CD1c-positive myeloid dendritic cell (primary cell): ENCODE measurements at regions not wholly inside any gene's neighbourhood (a gene's known extent, or its start where the extent isn't known, plus 50 kb on each side); places are given as distances from the start of the nearest gene placed in this dataset.

Experiments used
- DNase-seq: peaks from one replicate; pipeline ENCODE4 v3.0.0-alpha.2; 2016; ENCODE audit errors: extremely low spot score

DNA sequence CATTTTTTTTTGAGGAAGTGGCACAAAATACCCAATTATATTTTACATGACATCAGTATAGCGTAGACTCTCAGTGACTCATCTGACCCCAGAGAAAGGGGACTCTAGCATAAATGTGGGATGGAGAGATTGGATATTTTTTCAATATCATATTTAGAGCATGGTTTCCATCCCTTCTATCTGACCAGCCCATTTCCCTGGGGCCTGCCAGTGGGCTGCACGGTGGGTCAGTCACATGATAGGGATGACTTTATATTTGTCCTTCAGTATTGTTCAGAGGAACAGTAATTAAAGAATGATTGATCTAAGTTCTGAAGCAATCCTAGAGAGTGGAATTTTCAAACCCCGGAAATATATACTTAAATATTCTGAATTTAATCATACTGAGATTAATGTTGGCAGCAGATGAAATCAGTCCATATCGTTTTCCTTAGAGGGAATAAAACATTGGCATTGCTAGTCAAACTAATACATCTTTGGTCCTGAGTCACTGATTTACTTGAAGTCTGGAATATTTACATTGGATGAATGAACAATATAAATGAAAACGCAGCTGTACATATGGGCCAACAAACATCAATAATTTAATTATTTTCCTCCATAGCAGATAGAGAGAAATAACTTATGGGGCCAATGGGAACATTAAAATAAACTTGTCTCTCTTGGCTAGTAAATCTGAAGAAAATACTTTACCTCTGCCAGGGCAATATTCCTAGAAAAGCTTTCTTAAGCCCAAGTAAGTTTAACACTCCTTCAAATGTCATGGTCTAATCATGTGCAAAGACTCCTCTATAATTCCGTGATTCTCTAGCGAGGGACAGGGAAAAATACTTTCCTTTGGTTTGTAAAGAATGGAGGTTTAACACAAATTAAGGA, 563.6 kb upstream of the PKDCC start:
- no peak for DNase-seq

DNA sequence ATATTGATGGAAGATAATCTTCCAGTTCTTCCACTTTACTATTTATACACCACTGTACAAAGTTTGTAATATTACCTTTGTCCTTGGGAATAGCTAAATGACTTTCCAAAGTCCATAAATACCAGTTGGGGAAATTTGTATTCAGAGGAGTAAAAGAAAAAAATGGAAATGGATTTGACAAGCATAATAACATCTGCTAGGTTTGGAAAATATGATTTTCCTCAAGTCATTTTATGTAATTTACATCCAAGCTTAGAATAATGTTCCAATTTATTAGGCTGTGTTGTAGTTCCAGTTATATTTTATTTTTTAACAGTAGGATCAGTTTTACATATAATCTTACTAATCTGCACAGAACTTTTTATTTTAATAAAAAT, 563.0 kb upstream of the PKDCC start:
- DNase-seq = no peak

DNA sequence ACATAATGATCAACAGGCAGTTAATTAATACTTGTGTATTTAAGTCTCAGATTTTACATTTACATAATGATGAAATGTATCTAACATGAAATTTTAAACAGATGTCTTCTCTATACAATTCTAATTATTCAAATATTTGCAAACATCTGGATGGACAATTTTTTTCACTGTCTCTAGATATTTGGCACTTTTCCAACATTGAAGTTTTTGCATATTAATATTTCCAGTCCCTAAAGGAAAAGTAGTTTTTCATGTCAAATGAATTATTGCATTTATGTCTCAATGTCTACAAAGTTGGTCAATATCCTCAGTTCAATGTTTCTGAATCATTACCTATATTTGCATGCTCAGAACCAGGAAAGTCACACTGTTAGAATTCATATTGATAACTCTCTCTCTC, 560.9 kb upstream of the PKDCC start:
- no peak for DNase-seq

DNA sequence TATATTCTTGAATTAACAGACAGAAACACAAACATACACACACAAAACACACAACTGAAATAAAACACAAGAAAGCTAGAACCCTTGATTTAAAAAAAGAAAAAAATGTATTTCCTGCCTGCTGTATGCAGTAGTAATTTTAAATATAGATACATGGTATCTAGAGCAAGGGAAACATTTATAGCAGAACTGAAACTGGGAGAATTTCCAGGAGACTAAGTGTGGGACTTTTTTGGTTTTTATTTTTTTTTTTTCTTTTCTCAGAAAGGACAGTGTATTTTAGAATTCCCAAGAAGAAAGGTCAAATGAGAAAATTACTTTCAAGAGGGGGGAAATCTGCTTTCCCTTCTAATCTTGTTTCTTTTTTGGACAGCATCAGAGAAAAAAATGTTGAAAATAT, 558.9 kb upstream of the PKDCC start:
- DNase-seq = peak; percentile 41

DNA sequence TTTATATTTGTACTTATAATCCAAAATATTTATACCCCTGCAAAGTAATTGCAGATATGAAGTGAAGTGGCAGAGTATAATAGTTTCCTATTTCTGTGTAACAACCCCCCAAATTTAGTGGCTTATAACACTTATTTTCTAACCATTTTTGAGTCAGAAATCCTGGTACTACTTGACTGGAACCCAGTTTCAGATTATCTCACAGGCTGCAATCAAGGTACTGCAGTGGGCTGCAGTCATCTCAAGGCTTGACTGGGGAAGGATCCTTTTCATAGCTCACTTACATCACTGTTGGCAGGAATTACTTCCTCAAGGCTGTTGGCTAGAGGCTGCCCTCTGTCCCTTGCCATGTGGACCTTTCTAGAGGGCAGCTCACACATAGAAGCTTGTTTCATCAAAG, 558.2 kb upstream of the PKDCC start:
- DNase-seq = no peak

DNA sequence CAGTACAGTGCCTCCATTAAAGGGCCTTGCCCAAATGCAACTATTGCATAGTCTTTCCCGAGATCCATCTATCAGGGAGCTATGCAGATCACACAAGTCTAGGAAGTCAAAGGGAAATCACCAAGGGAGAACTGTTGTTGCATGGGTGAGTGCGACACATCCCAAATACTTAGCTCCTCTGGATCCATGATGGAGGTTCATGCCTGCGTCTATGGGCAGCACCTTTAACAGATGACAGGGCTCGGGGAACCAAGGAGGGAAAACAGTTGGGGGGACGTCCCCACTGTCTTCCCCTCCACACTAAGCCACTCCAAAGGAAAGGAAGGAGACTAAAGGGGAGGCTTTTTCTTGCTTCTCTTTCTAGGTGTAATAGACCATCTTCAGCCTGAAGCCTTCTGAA, 552.8 kb upstream of the PKDCC start:
- DNase-seq = no peak

DNA sequence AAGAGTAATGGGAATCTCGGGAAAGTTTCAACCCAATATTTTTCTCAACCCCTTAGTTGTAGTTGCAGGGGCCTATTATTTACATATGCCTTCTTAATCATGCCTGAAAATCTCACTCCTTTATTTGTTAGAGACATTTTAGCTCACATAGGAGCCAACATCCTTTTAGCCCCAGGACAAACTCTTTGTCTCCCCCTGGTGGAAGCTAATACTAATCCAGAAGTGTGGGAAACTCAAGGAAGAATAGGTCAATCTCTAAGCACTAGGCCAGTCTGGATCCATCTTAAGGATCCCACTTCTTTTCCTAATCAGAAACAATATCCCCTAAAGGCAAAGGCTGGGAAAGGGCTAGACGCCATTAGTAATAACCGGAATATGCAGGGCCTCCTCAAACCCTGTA, 550.9 kb upstream of the PKDCC start:
- no peak for DNase-seq

GRCh38 chr2:41498781-41499180, 549.0 kb upstream of the PKDCC start:
- DNase-seq = no peak

DNA sequence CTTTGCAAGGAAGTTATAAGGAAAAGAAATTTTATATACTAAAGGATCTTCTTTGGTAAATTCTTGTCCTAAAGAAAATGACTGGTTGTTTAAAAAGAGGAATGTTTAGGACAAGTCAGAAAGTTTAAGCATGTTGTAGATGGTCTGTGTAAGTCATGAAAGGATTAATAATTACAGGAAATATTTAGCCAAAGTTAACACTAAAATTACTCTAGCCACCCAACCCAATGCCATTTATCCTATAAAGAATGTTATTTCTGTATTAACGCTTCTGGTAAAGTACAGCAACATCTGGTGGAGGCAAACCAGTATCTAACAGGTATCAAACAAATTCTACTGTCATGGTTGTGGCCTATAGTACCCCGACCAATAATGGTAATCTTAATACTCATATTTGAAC, 546.9 kb upstream of the PKDCC start:
- no peak for DNase-seq

- no peak for DNase-seq
Observed at GRCh38 chr2:41502752-41503151, 545.1 kb upstream of the PKDCC start.

DNA sequence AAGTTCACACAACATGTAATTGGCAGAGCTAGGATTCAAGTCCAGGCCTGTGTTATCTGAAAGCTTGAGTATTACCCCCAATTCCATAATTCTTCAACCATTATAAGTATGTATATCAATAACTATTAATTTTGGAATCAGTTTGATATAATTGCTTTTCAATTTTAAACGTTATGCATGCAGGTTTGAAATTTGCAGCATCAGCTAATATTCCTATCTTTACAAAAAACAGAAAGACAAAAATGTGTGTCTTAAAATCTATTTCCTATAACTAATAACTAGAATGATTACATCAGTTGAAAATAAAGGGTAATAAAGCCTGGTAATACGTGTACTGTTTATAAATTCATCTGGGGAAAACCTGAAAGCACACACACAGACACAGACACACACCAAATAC, 543.3 kb upstream of the PKDCC start:
- DNase-seq = no peak

DNA sequence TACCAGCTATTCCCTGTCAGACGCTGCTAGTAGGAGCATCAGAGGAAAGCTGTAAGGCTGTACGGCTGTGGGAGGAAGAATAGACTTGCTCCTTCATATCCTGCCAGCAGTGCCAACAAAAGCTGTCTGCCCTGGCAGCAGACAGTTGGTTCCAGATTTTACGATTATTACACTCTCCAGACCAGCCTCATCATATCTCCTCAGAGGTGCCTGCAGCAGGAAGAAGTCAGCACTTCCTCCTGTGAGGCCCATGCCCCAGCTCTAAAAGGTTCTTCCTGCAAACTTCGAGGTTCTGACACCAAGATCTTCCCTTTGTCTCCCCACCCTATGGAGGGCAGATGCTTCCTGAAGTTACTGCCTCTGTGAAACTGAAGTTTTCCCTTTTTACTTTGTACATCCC, 537.7 kb upstream of the PKDCC start:
- no peak for DNase-seq

DNA sequence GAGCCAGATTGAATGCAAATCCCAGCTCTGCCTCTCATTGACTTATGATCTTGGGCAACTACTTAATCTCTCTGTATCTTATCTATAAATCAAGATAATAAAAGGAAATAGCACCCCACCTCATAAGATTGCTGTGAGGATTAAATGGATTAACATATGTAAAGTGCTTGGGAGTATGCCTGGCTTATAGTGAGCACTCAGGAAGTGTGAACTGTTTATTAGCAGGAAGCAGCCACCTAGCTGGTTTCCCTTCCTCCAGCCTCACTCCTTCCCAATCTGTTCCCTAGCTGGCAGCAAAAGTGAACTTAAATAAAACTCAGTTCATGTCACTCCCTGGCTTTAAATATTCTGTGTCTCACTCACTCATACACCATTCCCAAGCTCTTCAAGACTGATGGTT, 526.6 kb upstream of the PKDCC start:
- no peak for DNase-seq

DNA sequence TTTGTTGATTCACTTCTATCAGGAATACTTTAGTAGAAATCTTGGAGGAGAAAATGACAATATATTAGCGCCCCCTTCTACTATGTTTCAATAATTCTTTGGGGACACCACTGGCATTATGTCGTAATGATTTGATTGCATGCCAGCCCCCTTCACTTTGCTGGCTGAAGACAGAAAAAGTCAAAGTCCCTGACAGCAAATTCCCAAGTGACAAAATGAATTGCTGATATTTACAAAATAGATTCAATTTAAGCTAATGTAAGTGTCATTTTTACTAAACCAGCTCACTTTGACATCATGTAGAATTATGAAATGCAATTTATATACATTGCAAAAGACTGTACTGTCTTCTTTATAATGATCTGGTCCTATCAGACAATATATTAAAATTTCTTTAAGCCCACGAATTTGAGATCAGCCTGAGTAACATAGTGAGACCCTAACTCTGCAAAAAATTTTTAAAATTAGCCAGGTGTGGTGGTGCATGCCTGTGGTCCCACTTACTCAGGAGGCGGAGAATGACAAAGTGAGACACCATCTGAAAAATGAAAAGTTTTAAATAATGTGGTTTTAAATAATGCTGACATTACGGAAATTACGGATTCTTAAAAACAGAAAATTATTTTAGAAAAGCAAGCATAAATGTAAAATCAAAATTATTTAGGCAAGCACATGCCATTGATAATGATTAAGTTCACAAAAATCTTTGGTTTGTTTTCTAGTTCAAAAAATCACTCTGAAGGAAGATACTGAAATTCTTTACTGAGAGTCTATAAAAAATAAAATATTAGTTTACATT, 520.1 kb upstream of the PKDCC start:
- no peak for DNase-seq

DNA sequence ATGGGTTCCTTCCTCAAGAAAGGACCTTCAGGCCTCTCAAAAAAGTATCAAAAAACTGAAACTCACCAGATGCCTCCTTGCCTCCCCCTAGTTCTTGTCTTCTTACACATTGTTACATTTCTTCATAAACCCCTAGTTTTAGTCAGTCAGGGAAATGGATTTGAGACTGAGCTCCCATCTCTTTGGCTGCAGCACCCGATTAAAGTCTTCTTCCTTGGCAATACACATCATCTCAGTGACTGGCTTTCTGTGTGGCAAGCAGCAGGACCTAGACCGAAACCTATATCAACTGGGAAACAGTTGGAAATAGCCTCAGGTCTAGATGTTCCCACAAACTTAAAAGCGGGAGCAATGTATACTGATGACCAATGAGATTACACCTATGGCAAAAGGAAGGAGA, 512.2 kb upstream of the PKDCC start:
- DNase-seq = no peak

- no peak for DNase-seq
Observed at GRCh38 chr2:41540272-41540998, 507.4 kb upstream of the PKDCC start.

DNA sequence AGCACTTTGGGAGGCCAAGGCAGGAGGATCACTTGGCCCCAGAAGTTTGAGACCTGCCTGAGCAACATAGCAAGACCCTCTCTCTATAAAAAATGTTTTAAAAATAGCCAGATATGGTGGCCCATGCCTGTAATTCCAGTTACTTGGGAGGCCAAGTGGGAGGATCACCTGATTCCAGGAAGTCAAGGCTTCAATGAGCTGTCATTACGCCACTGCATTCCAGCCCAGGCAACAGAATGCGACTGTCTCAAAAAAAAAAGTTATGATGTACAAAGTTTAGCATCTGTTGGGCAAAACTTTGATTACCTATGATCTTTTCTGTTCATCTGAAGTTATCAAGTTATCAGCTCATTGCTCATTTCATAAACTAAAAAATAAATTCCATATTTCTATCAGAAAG, 504.1 kb upstream of the PKDCC start:
- DNase-seq = no peak

DNA sequence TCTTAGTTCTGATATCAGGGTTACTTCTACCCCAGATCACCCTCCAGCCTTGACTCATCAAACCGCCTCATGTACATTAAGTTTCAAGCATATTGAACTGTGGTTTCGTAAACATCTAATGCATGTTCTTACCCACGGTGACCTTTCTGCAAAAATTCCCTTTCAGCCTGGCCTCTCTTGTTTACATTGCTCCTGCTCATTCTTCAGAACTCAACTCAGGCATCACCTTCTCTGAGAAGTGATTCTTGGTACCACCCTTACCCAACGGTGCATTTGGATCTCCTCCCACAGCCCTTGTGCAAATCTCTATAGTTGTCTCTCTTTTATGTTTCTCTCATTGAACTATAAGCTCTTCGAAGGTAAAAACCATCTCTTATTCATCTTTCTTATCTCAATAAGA, 503.1 kb upstream of the PKDCC start:
- no peak for DNase-seq

DNA sequence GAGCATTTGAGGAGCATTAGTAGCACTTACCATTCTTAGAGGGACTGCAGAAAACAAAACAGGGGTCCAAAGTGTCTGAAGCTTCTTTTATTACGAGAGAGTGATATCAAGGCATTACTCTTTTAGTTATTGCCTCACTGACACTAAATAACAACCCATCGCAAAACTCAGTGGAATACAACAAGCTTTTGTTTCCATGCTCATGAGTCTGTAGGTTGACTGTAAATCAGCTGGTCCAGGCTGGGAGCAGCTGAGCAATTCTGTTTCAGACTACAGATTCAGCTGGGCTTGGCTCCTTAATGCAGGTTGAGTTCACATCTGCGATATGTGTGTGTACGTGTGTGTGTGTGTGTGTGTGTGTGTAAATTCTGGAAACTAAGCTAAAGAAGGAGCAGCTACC, 501.8 kb upstream of the PKDCC start:
- DNase-seq = no peak

- DNase-seq = no peak
Observed at GRCh38 chr2:41568648-41569047, 479.2 kb upstream of the PKDCC start.

DNA sequence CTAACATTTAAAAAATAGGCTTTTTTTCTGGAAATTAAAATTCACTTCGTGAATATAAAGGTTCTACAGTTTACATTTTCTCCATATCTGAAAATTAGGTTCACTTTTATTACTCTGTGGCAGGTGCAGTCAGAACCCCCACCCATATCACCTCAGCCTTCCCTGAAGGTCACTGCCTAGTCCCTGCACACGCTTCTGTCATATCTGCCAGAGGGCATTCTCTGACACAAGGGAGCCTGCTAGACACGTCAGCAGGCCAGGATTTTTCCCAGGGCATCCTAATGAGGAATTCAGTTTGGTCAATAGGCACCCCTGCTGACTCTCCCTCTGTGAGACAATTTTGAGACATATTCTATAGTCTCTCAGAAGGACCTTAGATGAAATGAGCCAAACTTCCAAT, 475.7 kb upstream of the PKDCC start:
- DNase-seq = no peak

- DNase-seq = no peak
Observed at GRCh38 chr2:41576423-41576822, 471.4 kb upstream of the PKDCC start.

DNA sequence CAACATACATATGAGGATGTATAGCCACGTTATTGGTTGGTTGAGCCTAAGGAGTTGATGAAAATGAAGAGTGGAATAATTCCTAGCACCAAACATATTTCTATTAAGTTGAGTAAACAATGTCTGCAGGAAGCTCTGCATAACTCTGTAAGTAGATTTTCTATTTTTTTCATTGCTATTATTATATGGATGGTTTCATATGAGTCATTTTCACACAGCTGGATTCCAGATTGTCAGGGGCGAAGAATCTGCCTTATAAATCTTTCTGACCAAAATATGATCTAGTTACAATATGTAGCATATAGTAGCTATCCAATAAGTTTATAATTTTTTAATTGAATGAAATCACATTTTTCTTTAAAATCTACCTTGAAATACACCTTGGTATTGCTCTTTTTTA, 468.0 kb upstream of the PKDCC start:
- DNase-seq = no peak
